HG03039 (cell line): ENCODE measurements at regions not wholly inside any gene's neighbourhood (a gene's known extent, or its start where the extent isn't known, plus 50 kb on each side); places are given as distances from the start of the nearest gene placed in this dataset.

Source experiments
- ATAC-seq: cut with Tn5 transposase; IDR thresholded peaks from one replicate; pipeline ENCODE4 v1.9.1; 2021; ENCODE audit warnings: mild to moderate bottlenecking, moderate library complexity; ENCODE audit not compliant: unreplicated experiment

GRCh38 chr5:104757915-104758314 is 1195.3 kb upstream of the NUDT12 start:
- ATAC-seq = no peak

DNA sequence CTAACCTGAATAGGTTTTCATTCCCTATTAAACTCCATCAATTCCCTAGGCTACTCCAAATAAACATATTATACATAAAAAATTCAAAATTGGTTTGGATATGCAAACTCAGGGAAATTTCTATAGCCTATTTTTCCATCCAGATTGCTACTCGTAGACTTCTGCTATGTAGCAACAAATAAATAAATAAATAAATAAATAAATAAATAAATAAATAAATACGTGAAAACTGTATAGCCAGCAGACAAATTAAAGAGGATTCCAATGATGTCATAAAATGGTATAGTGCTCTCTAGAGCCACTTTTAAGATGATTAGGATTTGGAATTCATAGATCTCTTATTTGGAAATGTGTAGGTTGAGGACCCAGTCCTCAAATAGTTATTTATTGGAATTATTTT is 1193.2 kb upstream of the NUDT12 start:
- no peak for ATAC-seq

DNA sequence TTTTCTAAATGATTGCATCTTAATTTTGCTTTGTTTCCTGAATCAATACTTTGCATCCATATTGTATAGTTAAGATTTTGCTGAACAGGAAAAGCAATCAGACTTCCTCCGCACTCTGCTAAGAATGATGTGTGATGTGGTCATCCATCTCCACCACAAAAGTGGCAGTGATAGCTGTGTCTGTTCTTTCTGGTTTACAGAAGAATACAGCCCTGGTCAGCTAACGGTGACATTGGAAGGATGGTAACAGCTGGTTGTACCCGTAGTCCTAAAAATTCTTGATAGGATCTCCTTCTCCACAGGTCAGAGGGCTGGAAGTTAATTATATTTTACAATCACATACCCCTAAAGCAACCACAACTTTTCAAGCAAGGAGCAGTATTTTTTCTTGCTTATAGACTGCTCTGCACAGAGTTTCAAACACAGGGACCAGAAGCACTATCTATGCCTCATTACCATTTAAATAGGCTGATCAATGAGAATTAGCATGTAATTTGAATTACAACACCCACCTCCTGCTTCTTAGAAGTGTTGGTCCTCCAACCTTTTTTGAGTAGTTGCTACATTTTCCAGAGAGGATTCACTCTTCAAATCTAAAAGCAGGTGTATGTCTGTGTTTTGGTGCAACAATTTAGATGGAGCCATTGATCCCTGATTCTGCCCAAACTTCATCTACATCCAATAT is 1191.9 kb upstream of the NUDT12 start:
- no peak for ATAC-seq

- no peak for ATAC-seq
Observed at GRCh38 chr5:104751969-104752368, 1189.4 kb upstream of the NUDT12 start.

- no peak for ATAC-seq
Observed at GRCh38 chr5:104739905-104740304, 1177.3 kb upstream of the NUDT12 start.

GRCh38 chr5:104739503-104739902 is 1176.9 kb upstream of the NUDT12 start:
- ATAC-seq = no peak

DNA sequence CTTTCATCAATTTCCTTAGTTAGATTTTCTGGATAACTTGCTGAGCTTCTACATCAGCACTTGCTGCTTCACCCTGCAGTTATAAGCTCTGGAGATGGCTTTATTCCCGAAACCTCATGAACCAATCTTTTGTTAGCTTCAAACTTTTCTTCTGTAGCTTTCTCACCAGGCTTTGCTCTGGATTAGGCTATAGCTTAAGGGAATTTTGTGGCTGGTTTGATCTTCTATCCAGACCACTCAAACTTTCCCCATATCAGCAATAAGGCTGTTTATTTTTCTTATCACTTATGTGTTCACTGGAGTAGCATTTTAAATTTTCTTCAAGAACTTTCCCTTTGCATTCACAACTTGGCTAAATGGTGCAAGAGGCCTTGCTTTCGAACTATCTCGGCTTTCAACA is 1173.5 kb upstream of the NUDT12 start:
- no peak for ATAC-seq

DNA sequence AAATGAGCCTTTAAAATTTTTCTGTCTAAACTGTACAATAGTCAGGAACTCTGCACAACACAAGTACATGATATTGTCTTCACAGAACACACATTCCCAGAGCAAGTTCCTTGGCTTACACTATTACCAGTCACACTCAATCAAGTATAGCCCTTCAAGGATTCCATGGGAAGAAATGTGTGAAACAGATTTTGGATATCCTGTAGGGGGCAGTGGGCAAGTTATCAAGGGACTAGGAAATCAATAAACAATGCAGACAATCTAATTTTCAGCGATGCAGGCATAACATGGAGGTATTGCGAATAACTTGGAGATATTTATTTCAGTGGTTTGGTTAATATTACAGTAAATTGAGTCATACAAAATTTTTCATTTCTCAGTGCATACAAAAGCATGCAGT is 1171.5 kb upstream of the NUDT12 start:
- ATAC-seq = no peak

- no peak for ATAC-seq
Observed at GRCh38 chr5:104733063-104733669, 1170.6 kb upstream of the NUDT12 start.

GRCh38 chr5:104731331-104731730 is 1168.7 kb upstream of the NUDT12 start:
- no peak for ATAC-seq

DNA sequence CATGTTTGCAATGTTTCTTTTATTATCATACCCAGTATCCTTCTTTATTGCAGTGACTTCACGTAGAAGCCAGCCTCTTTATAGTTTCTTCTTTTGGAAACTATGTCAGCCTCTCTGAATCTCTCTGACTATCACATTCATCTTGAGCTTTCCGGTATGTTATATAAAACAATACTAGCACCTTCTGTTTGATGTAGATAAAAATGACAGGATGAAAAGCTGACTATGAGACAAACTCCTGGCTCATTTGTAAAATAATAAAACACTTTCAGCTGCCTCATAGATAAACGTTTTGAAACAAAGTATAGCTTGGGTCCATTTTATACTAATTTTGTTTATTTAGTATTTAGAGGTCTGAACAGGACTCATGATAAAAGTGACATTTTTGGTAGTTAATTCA is 1145.4 kb upstream of the NUDT12 start:
- ATAC-seq = no peak

GRCh38 chr5:104706600-104706999 is 1144.0 kb upstream of the NUDT12 start:
- ATAC-seq = no peak

- ATAC-seq = no peak
Observed at GRCh38 chr5:104702212-104702611, 1139.6 kb upstream of the NUDT12 start.

DNA sequence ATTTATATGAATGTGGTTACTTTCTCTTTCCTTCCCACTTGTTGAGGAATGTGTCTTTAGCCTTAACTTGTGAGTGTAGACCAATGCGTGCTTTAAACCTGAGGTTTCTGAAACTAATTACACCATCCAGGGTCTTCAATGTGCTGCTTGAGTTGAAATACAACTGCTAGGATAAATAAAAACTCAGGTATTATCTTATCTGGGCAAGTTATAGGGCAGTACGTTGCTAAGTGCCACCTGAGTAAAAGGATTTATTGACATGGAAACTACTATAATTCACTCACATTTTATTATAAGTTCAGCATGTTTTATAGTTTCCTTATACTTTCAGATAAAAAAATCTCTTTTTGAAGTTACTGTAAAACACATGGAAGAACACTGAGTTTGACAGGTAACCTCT is 1136.8 kb upstream of the NUDT12 start:
- no peak for ATAC-seq

DNA sequence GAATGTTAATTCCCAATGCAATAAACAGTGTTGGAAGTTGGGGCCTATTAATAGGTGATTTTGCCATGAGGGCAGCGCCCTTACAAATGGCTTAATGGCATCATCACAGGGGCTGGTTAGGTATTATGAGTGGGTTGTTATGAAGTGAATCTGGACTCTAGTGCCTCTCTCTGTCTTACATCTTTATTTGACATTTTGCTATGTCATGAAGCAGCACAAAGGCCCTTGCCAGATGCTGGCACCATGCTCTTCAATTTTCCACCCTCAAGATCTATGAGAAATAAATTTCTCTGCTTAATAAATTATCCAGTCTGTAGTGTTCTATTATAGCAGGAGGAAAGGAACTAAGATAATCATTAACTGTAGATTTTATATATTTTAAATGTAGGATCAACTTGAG is 1098.7 kb upstream of the NUDT12 start:
- no peak for ATAC-seq

GRCh38 chr5:104659497-104659896 is 1096.9 kb upstream of the NUDT12 start:
- ATAC-seq = no peak

- no peak for ATAC-seq
Observed at GRCh38 chr5:104652271-104652861, 1089.8 kb upstream of the NUDT12 start.

DNA sequence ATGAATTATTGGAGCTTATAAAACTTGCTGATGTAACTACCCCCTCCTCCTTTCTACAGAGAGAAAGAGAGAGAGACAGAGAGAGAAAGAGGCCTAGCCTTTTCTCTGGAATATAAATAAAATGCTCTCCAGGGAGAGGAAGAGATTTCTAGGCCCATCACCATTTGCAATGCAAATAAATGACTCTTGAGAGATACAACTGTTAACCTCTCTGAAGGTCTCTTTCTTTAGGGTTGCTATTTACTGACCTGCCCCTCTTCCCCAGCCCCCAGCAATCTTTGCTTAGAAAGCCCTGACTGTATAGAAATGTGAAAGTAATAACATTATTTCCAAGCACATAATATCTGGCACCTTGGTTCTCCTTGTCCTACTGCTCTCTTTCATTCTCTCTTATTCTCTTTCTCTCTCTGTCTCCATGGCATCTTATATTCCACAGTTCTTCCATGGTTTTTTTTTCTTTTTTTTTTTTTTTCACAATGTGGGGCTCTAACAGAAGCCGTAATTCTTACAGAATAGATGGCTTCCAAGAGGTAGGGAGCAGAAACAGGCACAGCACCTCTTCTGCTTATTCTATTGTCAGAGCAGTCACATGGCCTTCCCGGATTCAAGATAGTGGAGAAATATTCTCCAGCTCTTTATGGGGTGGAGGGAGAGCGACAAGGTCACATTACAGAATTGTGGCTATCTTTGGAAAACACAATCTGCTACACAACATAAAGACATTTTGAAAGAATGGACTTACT is 1087.9 kb upstream of the NUDT12 start:
- ATAC-seq = no peak

GRCh38 chr5:104646416-104646815 is 1083.8 kb upstream of the NUDT12 start:
- no peak for ATAC-seq

GRCh38 chr5:104643320-104643719 is 1080.7 kb upstream of the NUDT12 start:
- no peak for ATAC-seq

- no peak for ATAC-seq
Observed at GRCh38 chr5:104635227-104635626, 1072.6 kb upstream of the NUDT12 start.

DNA sequence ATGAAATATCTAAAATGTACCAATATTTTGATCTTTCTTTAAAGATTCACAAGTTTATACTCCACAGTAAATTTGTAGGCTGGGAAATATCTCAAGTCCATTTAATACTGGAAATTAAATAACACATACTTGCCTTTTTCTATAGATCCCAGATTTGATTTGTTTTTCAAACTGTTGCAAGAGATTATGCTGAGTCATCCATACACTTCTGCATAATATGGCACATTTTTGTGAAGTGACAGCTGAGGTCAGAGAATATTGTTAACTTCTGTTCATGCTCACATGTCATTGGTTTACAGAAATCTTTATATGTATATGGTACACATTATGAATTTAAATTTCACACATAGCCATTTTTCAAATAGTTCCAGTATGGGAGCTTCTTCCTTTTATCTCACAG is 1066.3 kb upstream of the NUDT12 start:
- ATAC-seq = no peak
